HL-60 (cell line): ENCODE measurements at regions not wholly inside any gene's neighbourhood (a gene's known extent, or its start where the extent isn't known, plus 50 kb on each side); places are given as distances from the start of the nearest gene placed in this dataset.

Source experiments
- POLR2AphosphoS5 ChIP-seq: IDR thresholded peaks from 2 replicates; pipeline ENCODE4 v1.6.1; 2012; ENCODE audit warnings: low read depth
- TF ChIP-seq, protein P1 (sequence below): IDR thresholded peaks from 2 replicates; pipeline ENCODE4 v1.6.1; 2012; ENCODE audit warnings: low read depth; ENCODE audit not compliant: insufficient replicate concordance

DNA sequence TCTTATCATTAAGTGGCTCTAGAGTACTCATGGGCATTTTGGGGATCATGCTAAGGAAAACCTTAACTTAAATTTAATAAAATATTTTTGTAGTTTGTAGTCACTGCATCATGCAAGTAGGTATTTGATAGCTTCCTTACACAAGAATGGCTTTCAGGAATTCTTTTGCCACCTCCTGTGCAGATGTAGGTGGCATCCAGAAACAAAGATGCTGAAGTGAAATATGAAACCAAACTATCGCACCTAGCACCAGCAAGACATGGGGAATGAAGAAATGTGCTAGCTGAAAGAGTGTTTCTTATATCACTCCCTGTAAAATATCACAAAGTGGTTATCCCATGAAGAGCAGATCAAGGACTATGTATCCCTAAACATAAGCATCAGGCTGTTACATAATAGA lies 924.5 kb upstream of the PRR20A start:
- TF ChIP-seq, protein P1, sequence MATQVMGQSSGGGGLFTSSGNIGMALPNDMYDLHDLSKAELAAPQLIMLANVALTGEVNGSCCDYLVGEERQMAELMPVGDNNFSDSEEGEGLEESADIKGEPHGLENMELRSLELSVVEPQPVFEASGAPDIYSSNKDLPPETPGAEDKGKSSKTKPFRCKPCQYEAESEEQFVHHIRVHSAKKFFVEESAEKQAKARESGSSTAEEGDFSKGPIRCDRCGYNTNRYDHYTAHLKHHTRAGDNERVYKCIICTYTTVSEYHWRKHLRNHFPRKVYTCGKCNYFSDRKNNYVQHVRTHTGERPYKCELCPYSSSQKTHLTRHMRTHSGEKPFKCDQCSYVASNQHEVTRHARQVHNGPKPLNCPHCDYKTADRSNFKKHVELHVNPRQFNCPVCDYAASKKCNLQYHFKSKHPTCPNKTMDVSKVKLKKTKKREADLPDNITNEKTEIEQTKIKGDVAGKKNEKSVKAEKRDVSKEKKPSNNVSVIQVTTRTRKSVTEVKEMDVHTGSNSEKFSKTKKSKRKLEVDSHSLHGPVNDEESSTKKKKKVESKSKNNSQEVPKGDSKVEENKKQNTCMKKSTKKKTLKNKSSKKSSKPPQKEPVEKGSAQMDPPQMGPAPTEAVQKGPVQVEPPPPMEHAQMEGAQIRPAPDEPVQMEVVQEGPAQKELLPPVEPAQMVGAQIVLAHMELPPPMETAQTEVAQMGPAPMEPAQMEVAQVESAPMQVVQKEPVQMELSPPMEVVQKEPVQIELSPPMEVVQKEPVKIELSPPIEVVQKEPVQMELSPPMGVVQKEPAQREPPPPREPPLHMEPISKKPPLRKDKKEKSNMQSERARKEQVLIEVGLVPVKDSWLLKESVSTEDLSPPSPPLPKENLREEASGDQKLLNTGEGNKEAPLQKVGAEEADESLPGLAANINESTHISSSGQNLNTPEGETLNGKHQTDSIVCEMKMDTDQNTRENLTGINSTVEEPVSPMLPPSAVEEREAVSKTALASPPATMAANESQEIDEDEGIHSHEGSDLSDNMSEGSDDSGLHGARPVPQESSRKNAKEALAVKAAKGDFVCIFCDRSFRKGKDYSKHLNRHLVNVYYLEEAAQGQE: no peak
- TF ChIP-seq POLR2AphosphoS5: no peak
